ENCODE measurements at regions not wholly inside any gene's neighbourhood (a gene's known extent, or its start where the extent isn't known, plus 50 kb on each side); places are given as distances from the start of the nearest gene placed in this dataset.
"Not testable (repeated sequence)": the region's sequence is repeated elsewhere in the genome, so short reads cannot be mapped to it uniquely, and the experiment has no call there.

DNA sequence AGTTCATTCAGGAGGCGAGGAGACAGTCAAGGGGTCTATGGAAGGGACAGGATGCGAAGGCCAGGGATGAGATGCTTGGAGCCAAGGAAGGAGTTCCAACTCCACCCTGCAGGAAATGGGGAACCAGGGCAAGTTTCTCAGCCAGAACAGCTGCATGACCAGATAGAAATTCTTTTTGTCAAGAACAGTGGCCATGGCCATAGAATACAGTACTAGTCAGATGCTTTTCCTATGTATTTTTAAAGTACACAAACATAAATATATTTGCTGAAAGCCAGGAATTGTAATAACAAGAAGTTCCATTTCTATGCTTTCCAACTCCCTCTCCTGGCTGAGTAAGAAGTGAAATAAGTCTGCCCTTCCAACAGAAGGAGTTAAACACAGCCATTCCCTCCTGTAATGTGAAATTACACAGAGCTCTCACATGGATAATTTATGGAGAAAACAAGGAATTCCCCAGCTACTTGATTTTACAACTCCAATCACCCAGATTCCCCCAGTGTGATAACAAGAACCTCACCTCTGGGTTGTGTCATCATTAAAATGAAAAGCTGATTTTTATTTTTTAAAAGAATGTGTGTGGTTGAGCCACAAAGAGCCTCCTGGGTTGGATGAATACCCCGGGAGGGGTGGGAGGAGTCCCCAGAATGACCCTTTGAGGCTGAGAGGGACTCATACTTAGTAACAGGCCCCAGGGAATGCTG, 124.6 kb upstream of the ARHGEF3 start:
- Mint-ChIP-seq H3K27me3 (ENCODE audit: unreplicated experiment) (no peaks in the 10 kb centered on the region), H3K9me3 (ENCODE audit: unreplicated experiment) (no peaks in the 10 kb centered on the region), H3K27ac (ENCODE audit: unreplicated experiment) (no peak overlapping the region), H3K36me3 (ENCODE audit: unreplicated experiment) (no peaks in the 10 kb centered on the region), H3K4me1 (ENCODE audit: low read depth, unreplicated experiment) (no peaks in the 10 kb centered on the region), H3K4me3 (ENCODE audit: unreplicated experiment) (no peak overlapping the region)
- TF ChIP-seq CTCF (IDR thresholded peaks at IDR 0.05; ENCODE audit: partially characterized antibody, unreplicated experiment) = no peak
- DNase-seq = no peak

GRCh38 chr3:56924700-56925099, 123.0 kb upstream of the ARHGEF3 start:
- not testable (repeated sequence) for H3K27ac Mint-ChIP-seq (ENCODE audit: unreplicated experiment); H3K9me3 Mint-ChIP-seq (ENCODE audit: unreplicated experiment); H3K36me3 Mint-ChIP-seq (ENCODE audit: unreplicated experiment); H3K4me1 Mint-ChIP-seq (ENCODE audit: low read depth, unreplicated experiment); DNase-seq; H3K4me3 Mint-ChIP-seq (ENCODE audit: unreplicated experiment); H3K27me3 Mint-ChIP-seq (ENCODE audit: unreplicated experiment)

DNA sequence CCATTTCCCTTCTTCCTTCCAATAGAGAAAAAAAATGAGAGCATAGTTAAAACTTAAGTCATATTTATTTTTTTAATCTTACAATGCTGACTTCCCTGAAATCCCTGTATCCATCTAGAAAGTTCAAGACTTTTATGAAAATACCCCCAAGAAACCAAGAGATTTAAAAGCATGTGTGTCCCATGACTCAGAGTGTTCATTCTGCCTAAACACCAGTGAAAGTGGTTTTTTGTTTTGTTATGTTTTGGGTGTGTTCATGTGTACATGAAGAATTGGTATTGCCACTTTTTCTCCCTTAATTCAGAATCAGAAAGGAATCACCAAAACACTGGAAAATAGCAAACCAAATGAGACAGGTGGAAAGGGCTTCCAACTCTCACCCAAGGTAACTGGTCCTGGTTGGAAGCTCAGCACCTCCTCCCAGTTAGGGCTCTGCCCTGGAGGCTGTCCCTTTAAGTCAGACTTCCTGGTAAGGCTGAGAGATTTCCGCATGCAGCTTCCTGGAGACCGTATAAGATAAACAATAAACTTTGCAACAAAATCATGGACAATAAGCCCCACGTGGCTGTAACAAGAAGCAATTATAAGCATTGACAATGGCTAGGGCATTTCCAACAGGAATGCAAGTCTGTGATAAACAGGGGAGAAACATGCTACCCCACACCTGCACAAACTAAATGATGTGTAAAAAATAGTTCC, 121.9 kb upstream of the ARHGEF3 start:
- H3K27me3 Mint-ChIP-seq (ENCODE audit: unreplicated experiment) = no peaks in the 10 kb centered on the region
- no peaks in the 10 kb centered on the region for H3K4me1 Mint-ChIP-seq (ENCODE audit: low read depth, unreplicated experiment)
- no peak for TF ChIP-seq CTCF (IDR thresholded peaks at IDR 0.05; ENCODE audit: partially characterized antibody, unreplicated experiment)
- no peak overlapping the region for H3K27ac Mint-ChIP-seq (ENCODE audit: unreplicated experiment)
- H3K4me3 Mint-ChIP-seq (ENCODE audit: unreplicated experiment) = no peak overlapping the region
- H3K9me3 Mint-ChIP-seq (ENCODE audit: unreplicated experiment) = no peaks in the 10 kb centered on the region
- H3K36me3 Mint-ChIP-seq (ENCODE audit: unreplicated experiment) = no peaks in the 10 kb centered on the region
- no peak for DNase-seq

DNA sequence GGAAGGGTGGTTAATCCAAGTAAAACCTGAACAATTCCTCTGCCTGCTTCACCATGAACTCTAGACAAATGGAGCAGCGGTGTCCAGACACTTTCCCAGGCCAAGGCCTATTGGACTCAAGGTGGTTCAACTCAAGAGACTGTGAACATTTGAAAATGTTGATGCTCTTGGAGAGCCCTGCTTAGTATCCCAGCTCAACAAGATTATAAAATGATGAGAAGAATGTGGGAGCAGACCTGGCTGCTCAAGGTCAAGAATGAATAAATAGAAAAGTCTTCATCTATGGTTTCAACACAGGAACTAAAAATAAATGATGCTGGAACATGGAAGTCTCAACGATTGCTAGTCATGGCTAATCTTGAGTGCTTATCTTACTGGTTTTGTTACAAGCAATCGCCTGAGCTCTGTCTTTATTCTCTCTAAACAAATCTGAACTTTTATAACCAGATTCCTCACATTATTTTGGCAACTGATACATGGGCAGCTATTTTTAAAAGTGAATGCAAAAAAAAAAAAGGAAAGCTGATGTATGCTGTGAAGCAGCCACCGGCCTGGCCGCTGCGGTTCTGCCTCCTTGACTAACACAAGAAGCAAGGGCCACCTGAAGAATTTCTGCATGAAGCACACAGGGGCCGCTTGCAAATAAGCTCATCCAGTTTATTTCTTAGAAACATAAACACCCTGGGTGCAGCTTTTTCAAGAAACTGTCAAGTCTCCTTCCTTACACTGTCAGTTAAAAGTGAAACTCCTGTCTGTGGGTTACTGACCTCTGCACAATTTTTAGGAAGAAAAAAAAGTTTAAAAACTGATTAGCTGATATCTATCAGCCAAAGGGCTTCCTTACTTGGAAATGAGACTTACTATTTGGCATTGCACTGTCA, 120.1 kb upstream of the ARHGEF3 start:
- DNase-seq = no peak
- H3K36me3 Mint-ChIP-seq (ENCODE audit: unreplicated experiment) = no peaks in the 10 kb centered on the region
- H3K4me1 Mint-ChIP-seq (ENCODE audit: low read depth, unreplicated experiment) = no peaks in the 10 kb centered on the region
- TF ChIP-seq CTCF (IDR thresholded peaks at IDR 0.05; ENCODE audit: partially characterized antibody, unreplicated experiment) = no peak
- no peaks in the 10 kb centered on the region for H3K9me3 Mint-ChIP-seq (ENCODE audit: unreplicated experiment)
- no peaks in the 10 kb centered on the region for H3K27me3 Mint-ChIP-seq (ENCODE audit: unreplicated experiment)
- no peak overlapping the region for H3K4me3 Mint-ChIP-seq (ENCODE audit: unreplicated experiment)
- H3K27ac Mint-ChIP-seq (ENCODE audit: unreplicated experiment) = no peak overlapping the region

- no peak for DNase-seq
- H3K36me3 Mint-ChIP-seq (ENCODE audit: unreplicated experiment) = no peaks in the 10 kb centered on the region
- H3K4me1 Mint-ChIP-seq (ENCODE audit: low read depth, unreplicated experiment) = no peaks in the 10 kb centered on the region
- H3K27me3 Mint-ChIP-seq (ENCODE audit: unreplicated experiment) = no peaks in the 10 kb centered on the region
- H3K27ac Mint-ChIP-seq (ENCODE audit: unreplicated experiment) = no peak overlapping the region
- H3K4me3 Mint-ChIP-seq (ENCODE audit: unreplicated experiment) = no peak overlapping the region
- H3K9me3 Mint-ChIP-seq (ENCODE audit: unreplicated experiment) = no peaks in the 10 kb centered on the region
- TF ChIP-seq CTCF (IDR thresholded peaks at IDR 0.05; ENCODE audit: partially characterized antibody, unreplicated experiment) = no peak
These were observed 118.0 kb upstream of the ARHGEF3 start for GRCh38 chr3:56919797-56920195.

Measured in glutamatergic neuron (in vitro differentiated cells).